ENCODE measurements at regions not wholly inside any gene's neighbourhood (a gene's known extent, or its start where the extent isn't known, plus 50 kb on each side); places are given as distances from the start of the nearest gene placed in this dataset.

DNA sequence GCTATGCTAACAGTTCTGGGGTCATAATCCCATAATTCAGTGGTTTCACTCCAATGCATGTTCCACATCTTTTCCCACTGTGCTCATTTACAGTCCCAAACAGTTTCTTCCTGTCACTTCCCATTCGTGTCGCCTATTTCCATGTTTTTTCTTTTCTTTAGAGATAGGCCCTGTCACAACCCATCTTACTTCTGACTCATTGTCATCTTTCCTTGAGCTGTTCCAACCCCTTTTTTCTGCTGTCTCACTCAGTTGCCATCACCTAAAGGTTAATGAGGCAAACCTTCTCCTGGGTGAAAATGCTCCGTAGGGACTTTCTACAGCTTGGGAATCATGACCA lies 814.5 kb downstream of the VGLL3 start:
- no peak overlapping the region for H2AFZ ChIP-seq (replicated peaks; ENCODE audit: low read length, poor library complexity)

More for the DNA sequence above, 814.5 kb downstream of the VGLL3 start:
- Histone ChIP-seq H2BK120ac (ENCODE audit: low read depth, low read length) (no peak overlapping the region), H3K4me1 (ENCODE audit: control insufficient read depth, insufficient read depth, low read length) (no peaks in the 10 kb centered on the region), H4K20me1 (ENCODE audit: insufficient read depth, low read length) (no peaks in the 10 kb centered on the region), H3K9me1 (ENCODE audit: insufficient read depth, low read length) (no peaks in the 10 kb centered on the region), H3K14ac (replicated peaks; ENCODE audit: low read depth, low read length) (no peak overlapping the region), H3K79me1 (ENCODE audit: low read depth in 1 of 2, low read length in 2 of 2) (no peaks in the 10 kb centered on the region), H3K9me3 (ENCODE audit: control insufficient read depth, insufficient read depth, low read length) (no peaks in the 10 kb centered on the region), H3K4me2 (ENCODE audit: low read depth, low read length) (no peak overlapping the region), H2BK5ac (ENCODE audit: low read depth, low read length, poor library complexity, severe bottlenecking) (no peak overlapping the region), H4K91ac (ENCODE audit: insufficient read depth, low read depth, low read length) (no peak overlapping the region), H3K36me3 (ENCODE audit: control insufficient read depth, insufficient read depth, low read length) (no peaks in the 10 kb centered on the region), H3K27me3 (ENCODE audit: control insufficient read depth, insufficient read depth, low read length) (no peaks in the 10 kb centered on the region), H2AK5ac (ENCODE audit: low read depth, low read length) (no peak overlapping the region), H3K27ac (ENCODE audit: insufficient read depth, low read length) (no peak overlapping the region), H3K23ac (ENCODE audit: low read depth, low read length) (no peak overlapping the region), H4K8ac (ENCODE audit: low read depth in 2 of 2, low read length in 2 of 2) (no peak overlapping the region), H2BK15ac (ENCODE audit: low read depth, low read length) (no peak overlapping the region), H3K18ac (ENCODE audit: low read depth, low read length) (no peak overlapping the region), H3K4ac (ENCODE audit: low read depth, low read length) (no peak overlapping the region), H3K9ac (ENCODE audit: low read depth, low read length) (no peak overlapping the region), H4K5ac (ENCODE audit: low read depth, low read length) (no peak overlapping the region), H2AK9ac (replicated peaks; ENCODE audit: low read depth, low read length, poor library complexity) (no peak overlapping the region), H2BK20ac (ENCODE audit: low read depth, low read length) (no peak overlapping the region), H3K4me3 (ENCODE audit: insufficient read depth, low read depth, low read length) (no peak overlapping the region), H3K56ac (ENCODE audit: extremely low read depth, insufficient read depth, low read length) (no peak overlapping the region)
- dilution Hi-C loops (cut with HindIII; ENCODE audit: low sequenced_read_pairs, unreplicated experiment), result no loop called here
- intact Hi-C loops (cut with micrococcal nuclease), result no loop called here
- BruUV-seq (replicated peaks), result no TSS peak
- ChIA-PET CTCF (no interaction called here), POLR2A (ENCODE audit: unreplicated experiment) (no interaction called here)
- no peak for TF ChIP-seq MAFK (IDR thresholded peaks at IDR 0.05; ENCODE audit: low read depth, low read length)
- TF ChIP-seq NFE2L2 (IDR thresholded peaks at IDR 0.05; ENCODE audit: low read depth, low read length), result no peak
- no peak for TF ChIP-seq CEBPB (IDR thresholded peaks at IDR 0.05; ENCODE audit: low read depth, low read length)
- TF ChIP-seq, protein P1, sequence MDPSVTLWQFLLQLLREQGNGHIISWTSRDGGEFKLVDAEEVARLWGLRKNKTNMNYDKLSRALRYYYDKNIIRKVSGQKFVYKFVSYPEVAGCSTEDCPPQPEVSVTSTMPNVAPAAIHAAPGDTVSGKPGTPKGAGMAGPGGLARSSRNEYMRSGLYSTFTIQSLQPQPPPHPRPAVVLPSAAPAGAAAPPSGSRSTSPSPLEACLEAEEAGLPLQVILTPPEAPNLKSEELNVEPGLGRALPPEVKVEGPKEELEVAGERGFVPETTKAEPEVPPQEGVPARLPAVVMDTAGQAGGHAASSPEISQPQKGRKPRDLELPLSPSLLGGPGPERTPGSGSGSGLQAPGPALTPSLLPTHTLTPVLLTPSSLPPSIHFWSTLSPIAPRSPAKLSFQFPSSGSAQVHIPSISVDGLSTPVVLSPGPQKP (IDR thresholded peaks at IDR 0.05; ENCODE audit: borderline replicate concordance, low read depth, low read length), result no peak
- no peak for TF ChIP-seq MAZ (IDR thresholded peaks at IDR 0.05; ENCODE audit: borderline replicate concordance, low read depth, low read length)
- TF ChIP-seq, protein P2, sequence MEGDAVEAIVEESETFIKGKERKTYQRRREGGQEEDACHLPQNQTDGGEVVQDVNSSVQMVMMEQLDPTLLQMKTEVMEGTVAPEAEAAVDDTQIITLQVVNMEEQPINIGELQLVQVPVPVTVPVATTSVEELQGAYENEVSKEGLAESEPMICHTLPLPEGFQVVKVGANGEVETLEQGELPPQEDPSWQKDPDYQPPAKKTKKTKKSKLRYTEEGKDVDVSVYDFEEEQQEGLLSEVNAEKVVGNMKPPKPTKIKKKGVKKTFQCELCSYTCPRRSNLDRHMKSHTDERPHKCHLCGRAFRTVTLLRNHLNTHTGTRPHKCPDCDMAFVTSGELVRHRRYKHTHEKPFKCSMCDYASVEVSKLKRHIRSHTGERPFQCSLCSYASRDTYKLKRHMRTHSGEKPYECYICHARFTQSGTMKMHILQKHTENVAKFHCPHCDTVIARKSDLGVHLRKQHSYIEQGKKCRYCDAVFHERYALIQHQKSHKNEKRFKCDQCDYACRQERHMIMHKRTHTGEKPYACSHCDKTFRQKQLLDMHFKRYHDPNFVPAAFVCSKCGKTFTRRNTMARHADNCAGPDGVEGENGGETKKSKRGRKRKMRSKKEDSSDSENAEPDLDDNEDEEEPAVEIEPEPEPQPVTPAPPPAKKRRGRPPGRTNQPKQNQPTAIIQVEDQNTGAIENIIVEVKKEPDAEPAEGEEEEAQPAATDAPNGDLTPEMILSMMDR (conservative IDR thresholded peaks at IDR 0.05; ENCODE audit: low read depth, low read length), result no peak
- no peak for TF ChIP-seq RCOR1 (IDR thresholded peaks at IDR 0.05; ENCODE audit: insufficient replicate concordance, low read length)
- TF ChIP-seq CHD1 (IDR thresholded peaks at IDR 0.05; ENCODE audit: low read depth, low read length), result no peak
- no peak for TF ChIP-seq BHLHE40 (IDR thresholded peaks at IDR 0.05; ENCODE audit: low read depth, low read length)
- TF ChIP-seq MXI1 (IDR thresholded peaks at IDR 0.05; ENCODE audit: borderline replicate concordance, low read depth, low read length), result no peak
- TF ChIP-seq FOS (IDR thresholded peaks at IDR 0.05; ENCODE audit: low read depth, low read length), result no peak
- TF ChIP-seq SMC3 (IDR thresholded peaks at IDR 0.05; ENCODE audit: low read depth, low read length), result no peak
- no peak for TF ChIP-seq RFX5 (IDR thresholded peaks at IDR 0.05; ENCODE audit: low read depth, low read length)
- TF ChIP-seq RAD21 (IDR thresholded peaks at IDR 0.05; ENCODE audit: low read length), result no peak
- TF ChIP-seq, protein P3, sequence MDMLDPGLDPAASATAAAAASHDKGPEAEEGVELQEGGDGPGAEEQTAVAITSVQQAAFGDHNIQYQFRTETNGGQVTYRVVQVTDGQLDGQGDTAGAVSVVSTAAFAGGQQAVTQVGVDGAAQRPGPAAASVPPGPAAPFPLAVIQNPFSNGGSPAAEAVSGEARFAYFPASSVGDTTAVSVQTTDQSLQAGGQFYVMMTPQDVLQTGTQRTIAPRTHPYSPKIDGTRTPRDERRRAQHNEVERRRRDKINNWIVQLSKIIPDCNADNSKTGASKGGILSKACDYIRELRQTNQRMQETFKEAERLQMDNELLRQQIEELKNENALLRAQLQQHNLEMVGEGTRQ (IDR thresholded peaks at IDR 0.05; ENCODE audit: low read depth, low read length), result no peak
- no peak for TF ChIP-seq POLR2A (IDR thresholded peaks at IDR 0.05; ENCODE audit: low read depth, low read length)
- in situ Hi-C loops (cut with MboI; ENCODE audit: low sequenced_read_pairs), result no loop called here
- DNase-seq, result no peak
- WGBS, 2 experiments (ENCODE audit: extremely low coverage in 2 of 2, insufficient read length in 1 of 2), result 40% methylated on average over 1 of the region's 3 CpGs; no CpG with 5 or more reads in 1 of the 2 experiments
- ATAC-seq (ENCODE audit: low read depth), result no peak
